H9 (cell line): ENCODE measurements at regions not wholly inside any gene's neighbourhood (a gene's known extent, or its start where the extent isn't known, plus 50 kb on each side); places are given as distances from the start of the nearest gene placed in this dataset.

Source experiments
- DNase-seq: peaks from one replicate; pipeline ENCODE4 v3.0.0-alpha.2; 2017
- H2AFZ ChIP-seq: one replicate; pipeline ENCODE4 v1.6.1; 2013; ENCODE audit warnings: mild to moderate bottlenecking, low read length, control low read depth, moderate library complexity
- H2AK5ac ChIP-seq: 2 replicates; pipeline ENCODE4 v1.6.1; 2013; ENCODE audit warnings: low read length, control low read depth, mixed read lengths; ENCODE audit not compliant: insufficient read length
- H2BK120ac ChIP-seq: one replicate; pipeline ENCODE4 v1.6.1; 2013; ENCODE audit warnings: low read depth, mild to moderate bottlenecking, low read length, control low read depth, inconsistent platforms; ENCODE audit not compliant: poor library complexity, severe bottlenecking
- H2BK12ac ChIP-seq: 2 replicates; pipeline ENCODE4 v1.6.1; 2013; ENCODE audit warnings: low read length, control low read depth, mixed read lengths, low read depth; ENCODE audit not compliant: insufficient read length
- H2BK15ac ChIP-seq: 2 replicates; pipeline ENCODE4 v1.6.1; 2013; ENCODE audit warnings: low read depth, low read length, control low read depth
- H2BK20ac ChIP-seq: one replicate; pipeline ENCODE4 v1.6.1; 2013; ENCODE audit warnings: low read depth, mild to moderate bottlenecking, low read length, control low read depth, inconsistent platforms; ENCODE audit not compliant: poor library complexity, severe bottlenecking
- H2BK5ac ChIP-seq: 2 replicates; pipeline ENCODE4 v1.6.1; 2013; ENCODE audit warnings: low read length, control low read depth, mixed read lengths; ENCODE audit not compliant: insufficient read length
- H3K14ac ChIP-seq: 2 replicates; pipeline ENCODE4 v1.6.1; 2013; ENCODE audit warnings: low read length, control low read depth; ENCODE audit not compliant: insufficient read depth
- H3K18ac ChIP-seq: 2 replicates; pipeline ENCODE4 v1.6.1; 2013; ENCODE audit warnings: low read depth, mild to moderate bottlenecking, mixed read lengths, low read length, control low read depth; ENCODE audit not compliant: insufficient read length
- H3K23ac ChIP-seq: 2 replicates; pipeline ENCODE4 v1.6.1; 2013; ENCODE audit warnings: low read length, control low read depth, mixed read lengths, low read depth; ENCODE audit not compliant: insufficient read length
- H3K23me2 ChIP-seq: 2 replicates; pipeline ENCODE4 v1.6.1; 2013; ENCODE audit warnings: low read depth, mild to moderate bottlenecking, mixed read lengths, low read length, control low read depth; ENCODE audit not compliant: insufficient read length, poor library complexity, severe bottlenecking
- H3K27ac ChIP-seq: 2 replicates; pipeline ENCODE4 v1.5.1; 2013; ENCODE audit warnings: low read length, control low read depth, mixed read lengths, low read depth; ENCODE audit not compliant: insufficient read length
- H3K27me3 ChIP-seq: 2 replicates; pipeline ENCODE4 v1.6.1; 2013; ENCODE audit warnings: low read length, control low read depth, inconsistent platforms; ENCODE audit not compliant: insufficient read depth
- H3K4ac ChIP-seq: 2 replicates; pipeline ENCODE4 v1.6.1; 2013; ENCODE audit warnings: low read depth, mild to moderate bottlenecking, control low read depth, inconsistent platforms, low read length, moderate library complexity
- H3K4me1 ChIP-seq: 2 replicates; pipeline ENCODE4 v1.6.1; 2013; ENCODE audit warnings: low read length, control low read depth, inconsistent platforms; ENCODE audit not compliant: insufficient read depth
- H3K4me2 ChIP-seq: 2 replicates; pipeline ENCODE4 v1.6.1; 2013; ENCODE audit warnings: low read length, control low read depth, mixed read lengths; ENCODE audit not compliant: insufficient read length, insufficient read depth
- H3K56ac ChIP-seq: 2 replicates; pipeline ENCODE4 v1.6.1; 2013; ENCODE audit warnings: low read depth, mild to moderate bottlenecking, mixed read lengths, low read length, control low read depth; ENCODE audit not compliant: insufficient read length
- H3K79me1 ChIP-seq: 2 replicates; pipeline ENCODE4 v1.6.1; 2013; ENCODE audit warnings: low read depth, mild to moderate bottlenecking, moderate library complexity, low read length, control low read depth, inconsistent platforms; ENCODE audit not compliant: insufficient read depth, poor library complexity, severe bottlenecking
- H3K79me2 ChIP-seq: 2 replicates; pipeline ENCODE4 v1.6.1; 2013; ENCODE audit warnings: low read length, control low read depth, inconsistent platforms; ENCODE audit not compliant: insufficient read depth
- H3K9ac ChIP-seq: 2 replicates; pipeline ENCODE4 v1.6.1; 2013; ENCODE audit warnings: low read length, control low read depth, mixed read lengths; ENCODE audit not compliant: insufficient read length; ENCODE audit errors: extremely low read depth
- H3K9me3 ChIP-seq: one replicate; pipeline ENCODE4 v1.6.1; 2013; ENCODE audit warnings: low read depth, low read length, inconsistent platforms; ENCODE audit not compliant: control insufficient read depth
- H3T11ph ChIP-seq: one replicate; pipeline ENCODE4 v1.6.1; 2013; ENCODE audit warnings: mild to moderate bottlenecking, low read length, control low read depth, inconsistent platforms
- H4K20me1 ChIP-seq: one replicate; pipeline ENCODE4 v1.6.1; 2013; ENCODE audit not compliant: control insufficient read depth, insufficient read length, insufficient read depth
- H4K5ac ChIP-seq: 2 replicates; pipeline ENCODE4 v1.6.1; 2013; ENCODE audit warnings: low read depth, mild to moderate bottlenecking, mixed read lengths, low read length, control low read depth; ENCODE audit not compliant: insufficient read length
- H4K8ac ChIP-seq: replicated peaks from 2 replicates; pipeline ENCODE4 v1.6.1; 2013; ENCODE audit warnings: low read length, control low read depth, mixed read lengths, low read depth; ENCODE audit not compliant: insufficient read length
- H4K91ac ChIP-seq: 2 replicates; pipeline ENCODE4 v1.6.1; 2013; ENCODE audit warnings: low read depth, mild to moderate bottlenecking, moderate library complexity, mixed read lengths, low read length, control low read depth; ENCODE audit not compliant: insufficient read length
- H3K27ac Mint-ChIP-seq, 3 experiments: 2 replicates in 2 of 3; 3 replicates in 1 of 3; pipeline ENCODE4 v1.8.0; 2020 to 2021; ENCODE audit warnings: mixed read lengths in 3 of 3, mild to moderate bottlenecking in 1 of 3, moderate library complexity in 1 of 3
- H3K27me3 Mint-ChIP-seq: 2 replicates; pipeline ENCODE4 v1.8.0; 2021; ENCODE audit warnings: low read depth, mild to moderate bottlenecking, moderate library complexity, mixed read lengths
- H3K36me3 Mint-ChIP-seq, 3 experiments: 2 replicates in 2 of 3; 3 replicates in 1 of 3; pipeline ENCODE4 v1.8.0; 2020 to 2021; ENCODE audit warnings: low read depth in 3 of 3, mixed read lengths in 3 of 3; ENCODE audit not compliant: insufficient read depth in 1 of 3
- H3K4me1 Mint-ChIP-seq, 2 experiments: 2 replicates each; pipeline ENCODE4 v1.8.0; 2020; ENCODE audit warnings: mixed read lengths in 2 of 2
- H3K4me3 Mint-ChIP-seq, 2 experiments: 2 replicates in 1 of 2; 3 replicates in 1 of 2; pipeline ENCODE4 v1.8.0; 2020 to 2021; ENCODE audit warnings: mild to moderate bottlenecking in 2 of 2, mixed read lengths in 2 of 2, moderate library complexity in 1 of 2
- H3K9me3 Mint-ChIP-seq, 2 experiments: 2 replicates in 1 of 2; 3 replicates in 1 of 2; pipeline ENCODE4 v1.8.0; 2020; ENCODE audit warnings: mild to moderate bottlenecking in 2 of 2, mixed read lengths in 2 of 2, moderate library complexity in 1 of 2
- CTCF ChIP-seq: fragments of 200-600 bp; sonication (generic); conservative IDR thresholded peaks from 3 replicates; pipeline ENCODE4 v1.8.0; 2021; ENCODE audit warnings: antibody characterized with exemption, mild to moderate bottlenecking
- WGBS: extraction: QIAGEN DNeasy Blood & Tissue Kit; methylation state at CpG from one replicate; pipeline ENCODE4 v1.1.7; 2013; ENCODE audit warnings: missing lambda C conversion rate, low lambda C conversion rate, mixed read lengths; ENCODE audit not compliant: insufficient read length; ENCODE audit errors: extremely low coverage; 5-methylcytosine and 5-hydroxymethylcytosine counted together

- Histone ChIP-seq H3K4me2 (no peak overlapping the region), H3K18ac (no peak overlapping the region), H3K4ac (no peak overlapping the region), H3K56ac (no peak overlapping the region), H2BK20ac (no peak overlapping the region), H3K9me3 (no peaks in the 10 kb centered on the region), H3K27ac (no peak overlapping the region), H2BK15ac (no peak overlapping the region), H3K9ac (no peak overlapping the region), H3K79me2 (no peaks in the 10 kb centered on the region), H3K23ac (no peak overlapping the region), H3K14ac (no peak overlapping the region), H3K79me1 (no peaks in the 10 kb centered on the region), H4K8ac (no peak overlapping the region), H3K27me3 (no peaks in the 10 kb centered on the region), H4K91ac (no peak overlapping the region), H4K20me1 (no peaks in the 10 kb centered on the region), H2AFZ (no peak overlapping the region), H3K23me2 (no peaks in the 10 kb centered on the region), H2AK5ac (no peak overlapping the region), H3K4me1 (no peaks in the 10 kb centered on the region), H2BK12ac (no peak overlapping the region), H3T11ph (no peak overlapping the region), H2BK5ac (no peak overlapping the region), H4K5ac (no peak overlapping the region), H2BK120ac (no peak overlapping the region)
- Mint-ChIP-seq H3K9me3 (no peaks in the 10 kb centered on the region), H3K27me3 (no peaks in the 10 kb centered on the region; the same call in 1 of the 2 replicates), H3K36me3 (no peaks in the 10 kb centered on the region), H3K4me1 (no peaks in the 10 kb centered on the region; a peak in 1 of 4 replicates), H3K4me3 (no peak overlapping the region), H3K27ac (no peak overlapping the region)
- no peak for DNase-seq
- WGBS = 100% methylated on average over 1 of the region's 6 CpGs
- no peak for TF ChIP-seq CTCF
Observed at GRCh38 chr4:114100288-114101031, 121.0 kb upstream of the ARSJ start.
